IMR-90 (cell line): ENCODE measurements at regions not wholly inside any gene's neighbourhood (a gene's known extent, or its start where the extent isn't known, plus 50 kb on each side); places are given as distances from the start of the nearest gene placed in this dataset.

ENCODE experiments used
- ATAC-seq: fragments of 200-7000 bp; cut with Tn5 transposase; 2 replicates; pipeline ENCODE4 v1.9.1; 2020; ENCODE audit warnings: low read depth, mild to moderate bottlenecking, moderate library complexity
- BruUV-seq: library from RNA; stranded (reverse); fragments of 400-500 nt; replicated peaks from 2 replicates; lab custom pipeline; 2021; lab: Mats Ljungman, UMichigan
- CTCF ChIA-PET: fragments of 300-600 bp; formaldehyde crosslinking; extraction: SDS; loops from one replicate; lab custom pipeline; 2021; ENCODE audit warnings: antibody characterized with exemption; lab: Yijun Ruan, JAX
- POLR2A ChIA-PET: fragments of 300-600 bp; sonication (Branson Sonifier 250); formaldehyde crosslinking; loops from one replicate; lab custom pipeline; 2022; ENCODE audit warnings: antibody characterized with exemption; ENCODE audit not compliant: unreplicated experiment; lab: Charles Lee
- DNase-seq: peaks from one replicate; pipeline ENCODE4 v3.0.0; 2013
- H2AFZ ChIP-seq: replicated peaks from 2 replicates; pipeline ENCODE3; 2013; ENCODE audit warnings: low read length, mild to moderate bottlenecking; ENCODE audit not compliant: poor library complexity
- H2AK5ac ChIP-seq: 2 replicates; pipeline ENCODE4 v1.6.1; 2013; ENCODE audit warnings: low read depth, low read length, inconsistent platforms
- H2AK9ac ChIP-seq: replicated peaks from 2 replicates; pipeline ENCODE3; 2013; ENCODE audit warnings: mild to moderate bottlenecking, low read depth, low read length, moderate library complexity; ENCODE audit not compliant: poor library complexity
- H2BK120ac ChIP-seq: 2 replicates; pipeline ENCODE4 v1.6.1; 2013; ENCODE audit warnings: low read depth, low read length, inconsistent platforms
- H2BK15ac ChIP-seq: 3 replicates; pipeline ENCODE4 v1.6.1; 2013; ENCODE audit warnings: low read depth, low read length, inconsistent platforms
- H2BK20ac ChIP-seq: 2 replicates; pipeline ENCODE4 v1.6.1; 2013; ENCODE audit warnings: low read depth, mild to moderate bottlenecking, inconsistent platforms, low read length, moderate library complexity
- H2BK5ac ChIP-seq: 2 replicates; pipeline ENCODE4 v1.6.1; 2013; ENCODE audit warnings: mild to moderate bottlenecking, low read depth, low read length, inconsistent platforms; ENCODE audit not compliant: poor library complexity, severe bottlenecking
- H3K14ac ChIP-seq: replicated peaks from 2 replicates; pipeline ENCODE4 v1.6.1; 2013; ENCODE audit warnings: low read depth, low read length, inconsistent platforms
- H3K18ac ChIP-seq: 2 replicates; pipeline ENCODE4 v1.6.1; 2013; ENCODE audit warnings: low read depth, low read length, control low read depth
- H3K23ac ChIP-seq: 2 replicates; pipeline ENCODE4 v1.6.1; 2013; ENCODE audit warnings: low read depth, low read length, inconsistent platforms
- H3K27ac ChIP-seq: 2 replicates; pipeline ENCODE4 v1.5.1; 2013; ENCODE audit warnings: mild to moderate bottlenecking, control low read depth, low read length; ENCODE audit not compliant: insufficient read depth
- H3K27me3 ChIP-seq: 2 replicates; pipeline ENCODE4 v1.6.1; 2013; ENCODE audit warnings: low read length; ENCODE audit not compliant: control insufficient read depth, insufficient read depth
- H3K36me3 ChIP-seq: 2 replicates; pipeline ENCODE4 v1.6.1; 2013; ENCODE audit warnings: low read length, mixed read lengths; ENCODE audit not compliant: control insufficient read depth, insufficient read depth
- H3K4ac ChIP-seq: 2 replicates; pipeline ENCODE4 v1.6.1; 2013; ENCODE audit warnings: low read depth, low read length, inconsistent platforms
- H3K4me1 ChIP-seq: 2 replicates; pipeline ENCODE4 v1.6.1; 2013; ENCODE audit warnings: low read length, mixed read lengths; ENCODE audit not compliant: control insufficient read depth, insufficient read depth
- H3K4me2 ChIP-seq: 2 replicates; pipeline ENCODE4 v1.6.1; 2013; ENCODE audit warnings: low read depth, mild to moderate bottlenecking, control low read depth, low read length, moderate library complexity
- H3K4me3 ChIP-seq: 2 replicates; pipeline ENCODE4 v1.5.1; 2013; ENCODE audit warnings: low read depth, mild to moderate bottlenecking, control low read depth, low read length, moderate library complexity; ENCODE audit not compliant: insufficient read depth
- H3K56ac ChIP-seq: 2 replicates; pipeline ENCODE4 v1.6.1; 2013; ENCODE audit warnings: low read length, inconsistent platforms; ENCODE audit not compliant: insufficient read depth; ENCODE audit errors: extremely low read depth
- H3K79me1 ChIP-seq, 2 experiments: 2 replicates each; pipeline ENCODE4 v1.6.1; 2013; ENCODE audit warnings: low read length in 2 of 2, inconsistent platforms in 1 of 2, low read depth in 1 of 2
- H3K9ac ChIP-seq: 2 replicates; pipeline ENCODE4 v1.6.1; 2013; ENCODE audit warnings: low read depth, low read length, control low read depth
- H3K9me1 ChIP-seq: 2 replicates; pipeline ENCODE4 v1.6.1; 2013; ENCODE audit warnings: low read length, inconsistent platforms; ENCODE audit not compliant: insufficient read depth
- H3K9me3 ChIP-seq: 2 replicates; pipeline ENCODE4 v1.6.1; 2013; ENCODE audit warnings: low read length; ENCODE audit not compliant: control insufficient read depth, insufficient read depth
- H4K20me1 ChIP-seq: 2 replicates; pipeline ENCODE4 v1.6.1; 2013; ENCODE audit warnings: low read length, inconsistent platforms; ENCODE audit not compliant: insufficient read depth
- H4K5ac ChIP-seq: 2 replicates; pipeline ENCODE4 v1.6.1; 2013; ENCODE audit warnings: mild to moderate bottlenecking, low read depth, low read length, control low read depth
- H4K8ac ChIP-seq, 2 experiments: 2 replicates each; pipeline ENCODE4 v1.6.1; 2013; ENCODE audit warnings: low read depth in 2 of 2, low read length in 2 of 2, control low read depth in 1 of 2, inconsistent platforms in 1 of 2
- H4K91ac ChIP-seq: 2 replicates; pipeline ENCODE4 v1.6.1; 2013; ENCODE audit warnings: low read depth, low read length, inconsistent platforms; ENCODE audit not compliant: insufficient read depth
- BHLHE40 ChIP-seq: fragments of 150-350 bp; IDR thresholded peaks from 2 replicates; pipeline ENCODE4 v1.6.1; 2016; ENCODE audit warnings: mild to moderate bottlenecking, low read depth, low read length
- CHD1 ChIP-seq: IDR thresholded peaks from 2 replicates; pipeline ENCODE4 v1.6.1; 2012; ENCODE audit warnings: low read depth, low read length, improper control_type of control experiment
- MAFK ChIP-seq: IDR thresholded peaks from 2 replicates; pipeline ENCODE4 v1.6.1; 2012; ENCODE audit warnings: low read depth, low read length, improper control_type of control experiment
- MAZ ChIP-seq: IDR thresholded peaks from 2 replicates; pipeline ENCODE4 v1.6.1; 2012; ENCODE audit warnings: low read depth, mild to moderate bottlenecking, low read length, improper control_type of control experiment, moderate library complexity, borderline replicate concordance
- MXI1 ChIP-seq: IDR thresholded peaks from 2 replicates; pipeline ENCODE4 v1.6.1; 2012; ENCODE audit warnings: low read depth, mild to moderate bottlenecking, low read length, moderate library complexity, borderline replicate concordance
- NFE2L2 ChIP-seq: fragments of 150-350 bp; IDR thresholded peaks from 2 replicates; pipeline ENCODE4 v1.6.1; 2016; ENCODE audit warnings: low read depth, mild to moderate bottlenecking, low read length
- POLR2A ChIP-seq: IDR thresholded peaks from 2 replicates; pipeline ENCODE4 v1.6.1; 2012; ENCODE audit warnings: mild to moderate bottlenecking, low read depth, low read length
- RAD21 ChIP-seq: IDR thresholded peaks from 2 replicates; pipeline ENCODE4 v1.6.1; 2012; ENCODE audit warnings: low read length, improper control_type of control experiment
- SMC3 ChIP-seq: fragments of 150-350 bp; IDR thresholded peaks from 2 replicates; pipeline ENCODE4 v1.6.1; 2016; ENCODE audit warnings: low read depth, mild to moderate bottlenecking, antibody characterized with exemption, low read length, moderate library complexity
- WGBS, 2 experiments: methylation state at CpG; one replicate each; pipeline versions ENCODE4 v1.1.5 to v1.1.7; 2013; ENCODE audit warnings: missing lambda C conversion rate in 2 of 2; ENCODE audit not compliant: insufficient read length in 1 of 2; ENCODE audit errors: extremely low coverage in 2 of 2; 5-methylcytosine and 5-hydroxymethylcytosine counted together
- dilution Hi-C: fragments of 300-500 bp; cut with HindIII; formaldehyde crosslinking; loops from one replicate; pipeline ENCODE4 v1.14.3; 2018; ENCODE audit warnings: low sequenced_read_pairs; ENCODE audit not compliant: unreplicated experiment
- in situ Hi-C: fragments of 300-500 bp; cut with MboI; formaldehyde crosslinking; loops from 3 replicates; pipeline ENCODE4 v1.14.3; 2019; ENCODE audit warnings: low sequenced_read_pairs, inconsistent platforms, mixed read lengths
- intact Hi-C: fragments of 100-400 bp; cut with micrococcal nuclease; formaldehyde crosslinking; loops from 2 replicates; pipeline ENCODE4 v1.10.0; 2022
- TF ChIP-seq, protein P1 (sequence below): fragments of 150-350 bp; IDR thresholded peaks from 2 replicates; pipeline ENCODE4 v1.6.1; 2016; ENCODE audit warnings: low read depth, mild to moderate bottlenecking, low read length, moderate library complexity, borderline replicate concordance
- TF ChIP-seq, protein P2 (sequence below): conservative IDR thresholded peaks from 2 replicates; pipeline ENCODE4 v1.5.1; 2012; ENCODE audit warnings: mild to moderate bottlenecking, low read depth, low read length, improper control_type of control experiment
- TF ChIP-seq, protein P3 (sequence below): fragments of 150-350 bp; IDR thresholded peaks from 2 replicates; pipeline ENCODE4 v1.6.1; 2017; ENCODE audit warnings: mild to moderate bottlenecking, antibody characterized with exemption, low read length, low read depth

DNA sequence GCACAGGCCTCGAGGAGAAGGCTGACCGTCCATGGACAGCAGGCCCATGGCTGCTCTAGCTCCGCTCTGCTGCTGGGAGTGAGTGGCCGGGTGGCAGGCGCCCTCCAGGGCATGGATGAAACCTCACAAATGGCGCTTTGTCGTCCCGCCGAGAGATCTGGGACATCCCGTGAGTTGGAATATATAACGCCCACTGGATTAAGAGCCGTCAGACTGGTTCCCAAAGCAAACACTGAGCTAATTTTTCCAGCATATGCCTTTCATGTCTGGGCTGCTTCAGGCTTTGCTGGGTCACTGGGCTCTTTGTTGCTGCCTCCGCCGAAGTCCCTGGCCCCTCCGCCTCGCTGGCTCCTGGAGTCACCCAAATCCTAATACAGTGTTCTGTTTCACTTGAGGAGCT, 266.3 kb downstream of the FOXL1 start:
- no peak overlapping the region for H3K23ac ChIP-seq
- H4K20me1 ChIP-seq = no peaks in the 10 kb centered on the region
- no peak overlapping the region for H2AK9ac ChIP-seq
- H2AFZ ChIP-seq = peak overlapping the region; percentile 49
- H3K9ac ChIP-seq = no peak overlapping the region
- no peak overlapping the region for H3K4me2 ChIP-seq
- 92% methylated on average over 11 of the region's 16 CpGs; no CpG with 5 or more reads in 1 of the 2 experiments for WGBS, 2 experiments
- intact Hi-C loops = no loop called here
- H3K9me1 ChIP-seq = peaks cover 4% of the 10 kb centered on the region
- no peak overlapping the region for H3K14ac ChIP-seq
- H4K5ac ChIP-seq = no peak overlapping the region
- H3K4me3 ChIP-seq = no peak overlapping the region
- in situ Hi-C loops = no loop called here
- CTCF ChIA-PET = no interaction called here
- BruUV-seq = no TSS peak
- H3K9me3 ChIP-seq = no peaks in the 10 kb centered on the region
- POLR2A ChIA-PET = no interaction called here
- H2AK5ac ChIP-seq = no peak overlapping the region
- ATAC-seq = no peak
- no peak for DNase-seq
- H3K36me3 ChIP-seq = no peaks in the 10 kb centered on the region
- H2BK5ac ChIP-seq = no peak overlapping the region
- TF ChIP-seq, protein P1, sequence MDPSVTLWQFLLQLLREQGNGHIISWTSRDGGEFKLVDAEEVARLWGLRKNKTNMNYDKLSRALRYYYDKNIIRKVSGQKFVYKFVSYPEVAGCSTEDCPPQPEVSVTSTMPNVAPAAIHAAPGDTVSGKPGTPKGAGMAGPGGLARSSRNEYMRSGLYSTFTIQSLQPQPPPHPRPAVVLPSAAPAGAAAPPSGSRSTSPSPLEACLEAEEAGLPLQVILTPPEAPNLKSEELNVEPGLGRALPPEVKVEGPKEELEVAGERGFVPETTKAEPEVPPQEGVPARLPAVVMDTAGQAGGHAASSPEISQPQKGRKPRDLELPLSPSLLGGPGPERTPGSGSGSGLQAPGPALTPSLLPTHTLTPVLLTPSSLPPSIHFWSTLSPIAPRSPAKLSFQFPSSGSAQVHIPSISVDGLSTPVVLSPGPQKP = no peak
- no peak for TF ChIP-seq POLR2A
- TF ChIP-seq, protein P2, sequence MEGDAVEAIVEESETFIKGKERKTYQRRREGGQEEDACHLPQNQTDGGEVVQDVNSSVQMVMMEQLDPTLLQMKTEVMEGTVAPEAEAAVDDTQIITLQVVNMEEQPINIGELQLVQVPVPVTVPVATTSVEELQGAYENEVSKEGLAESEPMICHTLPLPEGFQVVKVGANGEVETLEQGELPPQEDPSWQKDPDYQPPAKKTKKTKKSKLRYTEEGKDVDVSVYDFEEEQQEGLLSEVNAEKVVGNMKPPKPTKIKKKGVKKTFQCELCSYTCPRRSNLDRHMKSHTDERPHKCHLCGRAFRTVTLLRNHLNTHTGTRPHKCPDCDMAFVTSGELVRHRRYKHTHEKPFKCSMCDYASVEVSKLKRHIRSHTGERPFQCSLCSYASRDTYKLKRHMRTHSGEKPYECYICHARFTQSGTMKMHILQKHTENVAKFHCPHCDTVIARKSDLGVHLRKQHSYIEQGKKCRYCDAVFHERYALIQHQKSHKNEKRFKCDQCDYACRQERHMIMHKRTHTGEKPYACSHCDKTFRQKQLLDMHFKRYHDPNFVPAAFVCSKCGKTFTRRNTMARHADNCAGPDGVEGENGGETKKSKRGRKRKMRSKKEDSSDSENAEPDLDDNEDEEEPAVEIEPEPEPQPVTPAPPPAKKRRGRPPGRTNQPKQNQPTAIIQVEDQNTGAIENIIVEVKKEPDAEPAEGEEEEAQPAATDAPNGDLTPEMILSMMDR = no peak
- no peak for TF ChIP-seq BHLHE40
- no peak for TF ChIP-seq CHD1
- TF ChIP-seq NFE2L2 = no peak
- TF ChIP-seq, protein P3, sequence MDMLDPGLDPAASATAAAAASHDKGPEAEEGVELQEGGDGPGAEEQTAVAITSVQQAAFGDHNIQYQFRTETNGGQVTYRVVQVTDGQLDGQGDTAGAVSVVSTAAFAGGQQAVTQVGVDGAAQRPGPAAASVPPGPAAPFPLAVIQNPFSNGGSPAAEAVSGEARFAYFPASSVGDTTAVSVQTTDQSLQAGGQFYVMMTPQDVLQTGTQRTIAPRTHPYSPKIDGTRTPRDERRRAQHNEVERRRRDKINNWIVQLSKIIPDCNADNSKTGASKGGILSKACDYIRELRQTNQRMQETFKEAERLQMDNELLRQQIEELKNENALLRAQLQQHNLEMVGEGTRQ = no peak
- TF ChIP-seq MAZ = no peak
- no peak for TF ChIP-seq MXI1
- no peak for TF ChIP-seq SMC3
- no peak for TF ChIP-seq RAD21
- TF ChIP-seq MAFK = no peak
- H4K8ac ChIP-seq = no peak overlapping the region
- no peak overlapping the region for H3K56ac ChIP-seq
- H3K18ac ChIP-seq = no peak overlapping the region
- no peak overlapping the region for H2BK15ac ChIP-seq
- no peaks in the 10 kb centered on the region for H3K27me3 ChIP-seq
- H2BK20ac ChIP-seq = no peak overlapping the region
- H3K4ac ChIP-seq = no peak overlapping the region
- no peak overlapping the region for H3K27ac ChIP-seq
- no peaks in the 10 kb centered on the region for H3K4me1 ChIP-seq
- dilution Hi-C loops = no loop called here
- no peak overlapping the region for H2BK120ac ChIP-seq
- no peak overlapping the region for H4K91ac ChIP-seq
- H3K79me1 ChIP-seq = no peaks in the 10 kb centered on the region
